OCI-LY3 (cell line): ENCODE measurements at regions not wholly inside any gene's neighbourhood (a gene's known extent, or its start where the extent isn't known, plus 50 kb on each side); places are given as distances from the start of the nearest gene placed in this dataset.

Experiments used
- H2AFZ ChIP-seq: fragments of 200-600, 300-600 bp; shearing (Covaris generic); 2 replicates; pipeline ENCODE4 v1.6.0; 2014; ENCODE audit warnings: antibody characterized with exemption, low read depth, low read length
- H3K27ac ChIP-seq: fragments of 200-600, 300-600 bp; sonication (generic); 2 replicates; pipeline ENCODE4 v1.5.1; 2014; ENCODE audit warnings: mild to moderate bottlenecking, low read length, moderate library complexity, mixed read lengths
- H3K27me3 ChIP-seq: fragments of 200-600, 300-600 bp; sonication (generic); 2 replicates; pipeline ENCODE4 v1.6.1; 2014; ENCODE audit warnings: low read depth, low read length, mixed read lengths
- H3K36me3 ChIP-seq: fragments of 200-600, 300-600 bp; sonication (generic); replicated peaks from 2 replicates; pipeline ENCODE3; 2014; ENCODE audit warnings: low read depth, low read length, mixed read lengths
- H3K4me1 ChIP-seq: fragments of 300-600, 200-600 bp; sonication (generic); 2 replicates; pipeline ENCODE4 v1.6.1; 2014; ENCODE audit warnings: low read length, mixed read lengths
- H3K4me2 ChIP-seq: fragments of 200-600, 300-600 bp; sonication (generic); 2 replicates; pipeline ENCODE4 v1.6.1; 2014; ENCODE audit warnings: low read length, mixed read lengths
- H3K4me3 ChIP-seq: fragments of 300-600, 200-600 bp; sonication (generic); 2 replicates; pipeline ENCODE4 v1.5.1; 2014; ENCODE audit warnings: antibody characterized with exemption, mild to moderate bottlenecking, low read length, moderate library complexity
- H3K79me2 ChIP-seq: fragments of 300-600, 200-600 bp; shearing (Covaris generic); 2 replicates; pipeline ENCODE4 v1.6.1; 2014; ENCODE audit warnings: mild to moderate bottlenecking, low read length, mixed read lengths
- H3K9ac ChIP-seq: fragments of 300-600, 200-600 bp; shearing (Covaris generic); 2 replicates; pipeline ENCODE4 v1.6.0; 2014; ENCODE audit warnings: mild to moderate bottlenecking, low read length, moderate library complexity
- H3K9me3 ChIP-seq: fragments of 200-600, 300-600 bp; shearing (Covaris generic); 2 replicates; pipeline ENCODE4 v1.6.1; 2014; ENCODE audit warnings: low read length, mixed read lengths; ENCODE audit not compliant: insufficient read depth
- H4K20me1 ChIP-seq: fragments of 200-600, 300-600 bp; sonication (generic); 2 replicates; pipeline ENCODE4 v1.6.1; 2016; ENCODE audit warnings: low read length, mixed read lengths; ENCODE audit not compliant: insufficient read depth
- EZH2phosphoT487 ChIP-seq: fragments of 200-600 bp; shearing (Covaris generic); IDR thresholded peaks from 2 replicates; pipeline ENCODE4 v1.6.1; 2018; ENCODE audit warnings: antibody characterized with exemption, mixed run types, low read depth
- TF ChIP-seq, protein P1 (sequence below): fragments of 200-600, 300-600 bp; sonication (generic); IDR thresholded peaks from 2 replicates; pipeline ENCODE4 v1.5.1; 2014; ENCODE audit warnings: antibody characterized with exemption, low read length, low read depth

DNA sequence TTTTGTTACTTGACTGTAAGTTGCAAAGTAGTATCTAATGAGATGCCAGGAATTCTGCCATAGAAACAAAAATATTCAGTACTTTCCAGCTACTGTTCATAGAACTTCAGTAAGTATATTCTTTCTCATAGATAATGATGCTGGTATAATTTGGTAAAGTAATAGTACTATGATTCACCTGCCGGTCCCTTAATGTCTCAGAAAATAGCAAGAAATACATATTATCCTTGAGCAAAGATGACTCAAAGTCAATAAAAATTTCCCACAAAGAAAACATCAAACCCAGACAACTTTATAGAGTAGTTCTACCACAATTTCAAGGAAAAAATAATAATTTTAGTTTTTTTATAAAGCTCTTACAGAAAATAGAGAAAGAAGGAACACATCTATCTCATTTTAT is 105.4 kb downstream of the EPDR1 start:
- H3K27me3 ChIP-seq = no peaks in the 10 kb centered on the region; the same call in 1 of the 2 replicates
- TF ChIP-seq, protein P1, sequence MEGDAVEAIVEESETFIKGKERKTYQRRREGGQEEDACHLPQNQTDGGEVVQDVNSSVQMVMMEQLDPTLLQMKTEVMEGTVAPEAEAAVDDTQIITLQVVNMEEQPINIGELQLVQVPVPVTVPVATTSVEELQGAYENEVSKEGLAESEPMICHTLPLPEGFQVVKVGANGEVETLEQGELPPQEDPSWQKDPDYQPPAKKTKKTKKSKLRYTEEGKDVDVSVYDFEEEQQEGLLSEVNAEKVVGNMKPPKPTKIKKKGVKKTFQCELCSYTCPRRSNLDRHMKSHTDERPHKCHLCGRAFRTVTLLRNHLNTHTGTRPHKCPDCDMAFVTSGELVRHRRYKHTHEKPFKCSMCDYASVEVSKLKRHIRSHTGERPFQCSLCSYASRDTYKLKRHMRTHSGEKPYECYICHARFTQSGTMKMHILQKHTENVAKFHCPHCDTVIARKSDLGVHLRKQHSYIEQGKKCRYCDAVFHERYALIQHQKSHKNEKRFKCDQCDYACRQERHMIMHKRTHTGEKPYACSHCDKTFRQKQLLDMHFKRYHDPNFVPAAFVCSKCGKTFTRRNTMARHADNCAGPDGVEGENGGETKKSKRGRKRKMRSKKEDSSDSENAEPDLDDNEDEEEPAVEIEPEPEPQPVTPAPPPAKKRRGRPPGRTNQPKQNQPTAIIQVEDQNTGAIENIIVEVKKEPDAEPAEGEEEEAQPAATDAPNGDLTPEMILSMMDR = no peak
- no peak for TF ChIP-seq EZH2phosphoT487
- H4K20me1 ChIP-seq = no peaks in the 10 kb centered on the region
- no peak overlapping the region for H3K4me2 ChIP-seq
- H3K27ac ChIP-seq = no peak overlapping the region
- no peak overlapping the region for H3K4me3 ChIP-seq
- no peaks in the 10 kb centered on the region for H3K9me3 ChIP-seq
- H3K9ac ChIP-seq = no peak overlapping the region
- H3K36me3 ChIP-seq = no peaks in the 10 kb centered on the region
- no peaks in the 10 kb centered on the region for H3K79me2 ChIP-seq
- no peaks in the 10 kb centered on the region for H3K4me1 ChIP-seq
- no peak overlapping the region for H2AFZ ChIP-seq

DNA sequence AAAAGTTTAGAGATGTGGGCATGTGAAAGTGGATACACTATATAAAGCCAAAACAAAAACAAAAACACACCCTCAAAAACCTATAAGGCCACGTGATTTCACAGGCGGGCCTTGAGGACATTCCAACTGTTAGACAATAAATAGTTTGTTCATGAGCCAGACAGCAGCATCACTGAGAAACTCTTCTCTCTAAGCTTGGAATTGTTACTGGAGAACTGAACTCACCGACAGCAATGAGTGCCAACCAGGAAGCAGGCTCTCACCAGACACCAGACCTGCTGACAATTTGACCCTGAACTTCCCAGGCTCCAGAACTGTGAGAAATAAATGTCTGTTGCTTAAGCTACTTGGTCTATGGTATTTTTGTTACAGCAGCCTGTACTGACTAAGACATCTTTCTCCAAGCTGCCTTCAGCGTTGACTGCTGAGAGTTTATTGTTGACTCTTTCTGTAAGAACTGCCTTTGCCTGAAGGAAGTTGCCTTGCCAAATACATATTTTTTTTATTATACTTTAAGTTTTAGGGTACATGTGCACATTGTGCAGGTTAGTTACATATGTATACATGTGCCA is 107.5 kb downstream of the EPDR1 start:
- Histone ChIP-seq H3K4me3 (no peak overlapping the region), H3K27ac (no peak overlapping the region), H3K4me1 (no peaks in the 10 kb centered on the region), H4K20me1 (no peaks in the 10 kb centered on the region), H3K79me2 (no peaks in the 10 kb centered on the region), H2AFZ (no peak overlapping the region), H3K36me3 (no peaks in the 10 kb centered on the region), H3K9me3 (no peaks in the 10 kb centered on the region), H3K4me2 (no peak overlapping the region), H3K27me3 (no peaks in the 10 kb centered on the region; the same call in 1 of the 2 replicates), H3K9ac (no peak overlapping the region)
- no peak for TF ChIP-seq EZH2phosphoT487
- TF ChIP-seq, protein P1 = no peak

DNA sequence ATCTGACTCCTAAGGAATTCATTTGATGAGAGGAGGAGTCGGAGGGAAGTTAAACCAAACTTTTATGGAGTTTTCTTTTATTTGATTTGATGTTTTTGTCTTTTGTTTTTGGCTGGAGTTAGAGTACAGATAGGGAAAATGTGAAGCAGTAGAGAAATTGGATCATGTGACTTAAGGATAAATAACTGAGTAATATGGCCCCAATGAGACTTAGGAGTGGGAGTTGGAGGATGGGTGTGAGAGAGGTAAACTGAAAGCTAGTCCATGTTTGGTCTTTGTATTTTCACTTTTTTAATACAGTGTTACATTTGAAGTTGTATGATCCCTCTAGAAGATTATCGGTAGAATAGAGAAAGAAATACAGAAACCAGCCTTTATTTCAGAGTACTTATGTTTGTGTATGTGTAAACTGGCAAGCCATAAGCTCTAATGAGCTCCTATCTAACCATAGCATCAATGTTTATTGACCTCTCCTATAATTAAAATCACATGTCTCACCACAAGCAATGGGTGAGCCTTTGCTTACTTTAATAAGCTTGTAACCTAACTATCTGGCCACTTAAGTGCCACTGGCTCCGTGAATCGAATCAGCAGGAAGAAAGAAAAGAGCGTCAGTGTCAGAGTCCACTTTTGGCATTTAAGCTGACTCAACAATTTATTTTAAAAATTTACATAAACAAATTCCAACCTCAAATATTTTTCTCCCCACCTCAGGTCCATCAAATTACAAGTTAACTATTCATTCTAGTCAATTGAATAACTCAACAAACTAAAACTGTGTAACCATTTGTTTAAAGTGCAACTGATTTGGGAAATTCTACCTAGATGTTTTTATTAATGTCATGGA is 113.8 kb downstream of the EPDR1 start:
- no peak for TF ChIP-seq EZH2phosphoT487
- TF ChIP-seq, protein P1 = no peak

DNA sequence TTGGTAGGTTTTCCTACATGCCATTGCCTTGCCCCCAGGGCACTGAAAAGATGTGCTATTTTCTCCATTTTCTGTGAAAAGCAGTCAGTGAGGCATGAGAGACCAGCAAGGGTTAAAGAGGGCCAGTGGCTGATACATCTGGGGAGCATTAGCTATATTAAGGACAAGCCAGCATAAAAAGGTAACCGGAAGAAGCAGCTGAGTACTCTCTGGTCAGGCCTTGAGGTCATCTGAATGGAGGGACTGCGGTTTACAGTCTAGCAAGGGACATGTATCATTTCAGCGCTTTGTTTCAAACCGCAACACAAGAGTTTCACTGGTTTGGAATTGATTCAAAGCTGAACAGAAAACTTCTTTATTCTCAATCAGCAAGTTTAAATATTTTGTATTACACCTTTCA is 120.4 kb downstream of the EPDR1 start:
- H3K9ac ChIP-seq = no peak overlapping the region
- no peak overlapping the region for H2AFZ ChIP-seq
- no peaks in the 10 kb centered on the region for H3K36me3 ChIP-seq
- no peaks in the 10 kb centered on the region for H3K9me3 ChIP-seq
- TF ChIP-seq, protein P1 = no peak
- no peak for TF ChIP-seq EZH2phosphoT487
- no peaks in the 10 kb centered on the region for H3K4me1 ChIP-seq
- H3K79me2 ChIP-seq = no peaks in the 10 kb centered on the region
- no peaks in the 10 kb centered on the region for H4K20me1 ChIP-seq
- H3K27ac ChIP-seq = no peak overlapping the region
- H3K4me3 ChIP-seq = no peak overlapping the region
- H3K4me2 ChIP-seq = no peak overlapping the region
- no peaks in the 10 kb centered on the region for H3K27me3 ChIP-seq

More for the DNA sequence above, 113.8 kb downstream of the EPDR1 start:
- no peaks in the 10 kb centered on the region for H3K36me3 ChIP-seq
- no peaks in the 10 kb centered on the region for H3K27me3 ChIP-seq
- no peak overlapping the region for H2AFZ ChIP-seq
- no peak overlapping the region for H3K4me3 ChIP-seq
- H3K4me2 ChIP-seq = no peak overlapping the region
- no peak overlapping the region for H3K9ac ChIP-seq
- no peaks in the 10 kb centered on the region for H3K9me3 ChIP-seq
- H3K4me1 ChIP-seq = no peaks in the 10 kb centered on the region
- H3K27ac ChIP-seq = no peak overlapping the region
- no peaks in the 10 kb centered on the region for H4K20me1 ChIP-seq
- H3K79me2 ChIP-seq = no peaks in the 10 kb centered on the region
